H9 (cell line): ENCODE measurements at regions not wholly inside any gene's neighbourhood (a gene's known extent, or its start where the extent isn't known, plus 50 kb on each side); places are given as distances from the start of the nearest gene placed in this dataset.

Experiments
- DNase-seq: peaks from one replicate; pipeline ENCODE4 v3.0.0-alpha.2; 2017
- H2AFZ ChIP-seq: one replicate; pipeline ENCODE4 v1.6.1; 2013; ENCODE audit warnings: mild to moderate bottlenecking, low read length, control low read depth, moderate library complexity
- H2AK5ac ChIP-seq: 2 replicates; pipeline ENCODE4 v1.6.1; 2013; ENCODE audit warnings: low read length, control low read depth, mixed read lengths; ENCODE audit not compliant: insufficient read length
- H2BK120ac ChIP-seq: one replicate; pipeline ENCODE4 v1.6.1; 2013; ENCODE audit warnings: low read depth, mild to moderate bottlenecking, low read length, control low read depth, inconsistent platforms; ENCODE audit not compliant: poor library complexity, severe bottlenecking
- H2BK12ac ChIP-seq: 2 replicates; pipeline ENCODE4 v1.6.1; 2013; ENCODE audit warnings: low read length, control low read depth, mixed read lengths, low read depth; ENCODE audit not compliant: insufficient read length
- H2BK15ac ChIP-seq: 2 replicates; pipeline ENCODE4 v1.6.1; 2013; ENCODE audit warnings: low read depth, low read length, control low read depth
- H2BK20ac ChIP-seq: one replicate; pipeline ENCODE4 v1.6.1; 2013; ENCODE audit warnings: low read depth, mild to moderate bottlenecking, low read length, control low read depth, inconsistent platforms; ENCODE audit not compliant: poor library complexity, severe bottlenecking
- H2BK5ac ChIP-seq: 2 replicates; pipeline ENCODE4 v1.6.1; 2013; ENCODE audit warnings: low read length, control low read depth, mixed read lengths; ENCODE audit not compliant: insufficient read length
- H3K14ac ChIP-seq: 2 replicates; pipeline ENCODE4 v1.6.1; 2013; ENCODE audit warnings: low read length, control low read depth; ENCODE audit not compliant: insufficient read depth
- H3K18ac ChIP-seq: 2 replicates; pipeline ENCODE4 v1.6.1; 2013; ENCODE audit warnings: low read depth, mild to moderate bottlenecking, mixed read lengths, low read length, control low read depth; ENCODE audit not compliant: insufficient read length
- H3K23ac ChIP-seq: 2 replicates; pipeline ENCODE4 v1.6.1; 2013; ENCODE audit warnings: low read length, control low read depth, mixed read lengths, low read depth; ENCODE audit not compliant: insufficient read length
- H3K23me2 ChIP-seq: 2 replicates; pipeline ENCODE4 v1.6.1; 2013; ENCODE audit warnings: low read depth, mild to moderate bottlenecking, mixed read lengths, low read length, control low read depth; ENCODE audit not compliant: insufficient read length, poor library complexity, severe bottlenecking
- H3K27ac ChIP-seq: 2 replicates; pipeline ENCODE4 v1.5.1; 2013; ENCODE audit warnings: low read length, control low read depth, mixed read lengths, low read depth; ENCODE audit not compliant: insufficient read length
- H3K27me3 ChIP-seq: 2 replicates; pipeline ENCODE4 v1.6.1; 2013; ENCODE audit warnings: low read length, control low read depth, inconsistent platforms; ENCODE audit not compliant: insufficient read depth
- H3K4ac ChIP-seq: 2 replicates; pipeline ENCODE4 v1.6.1; 2013; ENCODE audit warnings: low read depth, mild to moderate bottlenecking, control low read depth, inconsistent platforms, low read length, moderate library complexity
- H3K4me1 ChIP-seq: 2 replicates; pipeline ENCODE4 v1.6.1; 2013; ENCODE audit warnings: low read length, control low read depth, inconsistent platforms; ENCODE audit not compliant: insufficient read depth
- H3K4me2 ChIP-seq: 2 replicates; pipeline ENCODE4 v1.6.1; 2013; ENCODE audit warnings: low read length, control low read depth, mixed read lengths; ENCODE audit not compliant: insufficient read length, insufficient read depth
- H3K56ac ChIP-seq: 2 replicates; pipeline ENCODE4 v1.6.1; 2013; ENCODE audit warnings: low read depth, mild to moderate bottlenecking, mixed read lengths, low read length, control low read depth; ENCODE audit not compliant: insufficient read length
- H3K79me1 ChIP-seq: 2 replicates; pipeline ENCODE4 v1.6.1; 2013; ENCODE audit warnings: low read depth, mild to moderate bottlenecking, moderate library complexity, low read length, control low read depth, inconsistent platforms; ENCODE audit not compliant: insufficient read depth, poor library complexity, severe bottlenecking
- H3K79me2 ChIP-seq: 2 replicates; pipeline ENCODE4 v1.6.1; 2013; ENCODE audit warnings: low read length, control low read depth, inconsistent platforms; ENCODE audit not compliant: insufficient read depth
- H3K9ac ChIP-seq: 2 replicates; pipeline ENCODE4 v1.6.1; 2013; ENCODE audit warnings: low read length, control low read depth, mixed read lengths; ENCODE audit not compliant: insufficient read length; ENCODE audit errors: extremely low read depth
- H3K9me3 ChIP-seq: one replicate; pipeline ENCODE4 v1.6.1; 2013; ENCODE audit warnings: low read depth, low read length, inconsistent platforms; ENCODE audit not compliant: control insufficient read depth
- H3T11ph ChIP-seq: one replicate; pipeline ENCODE4 v1.6.1; 2013; ENCODE audit warnings: mild to moderate bottlenecking, low read length, control low read depth, inconsistent platforms
- H4K20me1 ChIP-seq: one replicate; pipeline ENCODE4 v1.6.1; 2013; ENCODE audit not compliant: control insufficient read depth, insufficient read length, insufficient read depth
- H4K5ac ChIP-seq: 2 replicates; pipeline ENCODE4 v1.6.1; 2013; ENCODE audit warnings: low read depth, mild to moderate bottlenecking, mixed read lengths, low read length, control low read depth; ENCODE audit not compliant: insufficient read length
- H4K8ac ChIP-seq: replicated peaks from 2 replicates; pipeline ENCODE4 v1.6.1; 2013; ENCODE audit warnings: low read length, control low read depth, mixed read lengths, low read depth; ENCODE audit not compliant: insufficient read length
- H4K91ac ChIP-seq: 2 replicates; pipeline ENCODE4 v1.6.1; 2013; ENCODE audit warnings: low read depth, mild to moderate bottlenecking, moderate library complexity, mixed read lengths, low read length, control low read depth; ENCODE audit not compliant: insufficient read length
- H3K27ac Mint-ChIP-seq, 3 experiments: 2 replicates in 2 of 3; 3 replicates in 1 of 3; pipeline ENCODE4 v1.8.0; 2020 to 2021; ENCODE audit warnings: mixed read lengths in 3 of 3, mild to moderate bottlenecking in 1 of 3, moderate library complexity in 1 of 3
- H3K27me3 Mint-ChIP-seq: 2 replicates; pipeline ENCODE4 v1.8.0; 2021; ENCODE audit warnings: low read depth, mild to moderate bottlenecking, moderate library complexity, mixed read lengths
- H3K36me3 Mint-ChIP-seq, 3 experiments: 2 replicates in 2 of 3; 3 replicates in 1 of 3; pipeline ENCODE4 v1.8.0; 2020 to 2021; ENCODE audit warnings: low read depth in 3 of 3, mixed read lengths in 3 of 3; ENCODE audit not compliant: insufficient read depth in 1 of 3
- H3K4me1 Mint-ChIP-seq, 2 experiments: 2 replicates each; pipeline ENCODE4 v1.8.0; 2020; ENCODE audit warnings: mixed read lengths in 2 of 2
- H3K4me3 Mint-ChIP-seq, 2 experiments: 2 replicates in 1 of 2; 3 replicates in 1 of 2; pipeline ENCODE4 v1.8.0; 2020 to 2021; ENCODE audit warnings: mild to moderate bottlenecking in 2 of 2, mixed read lengths in 2 of 2, moderate library complexity in 1 of 2
- H3K9me3 Mint-ChIP-seq, 2 experiments: 2 replicates in 1 of 2; 3 replicates in 1 of 2; pipeline ENCODE4 v1.8.0; 2020; ENCODE audit warnings: mild to moderate bottlenecking in 2 of 2, mixed read lengths in 2 of 2, moderate library complexity in 1 of 2
- WGBS: extraction: QIAGEN DNeasy Blood & Tissue Kit; methylation state at CpG from one replicate; pipeline ENCODE4 v1.1.7; 2013; ENCODE audit warnings: missing lambda C conversion rate, low lambda C conversion rate, mixed read lengths; ENCODE audit not compliant: insufficient read length; ENCODE audit errors: extremely low coverage; 5-methylcytosine and 5-hydroxymethylcytosine counted together
- TF ChIP-seq, protein P1 (sequence below): fragments of 200-600 bp; sonication (generic); conservative IDR thresholded peaks from 3 replicates; pipeline ENCODE4 v1.8.0; 2021; ENCODE audit warnings: antibody characterized with exemption, mild to moderate bottlenecking

DNA sequence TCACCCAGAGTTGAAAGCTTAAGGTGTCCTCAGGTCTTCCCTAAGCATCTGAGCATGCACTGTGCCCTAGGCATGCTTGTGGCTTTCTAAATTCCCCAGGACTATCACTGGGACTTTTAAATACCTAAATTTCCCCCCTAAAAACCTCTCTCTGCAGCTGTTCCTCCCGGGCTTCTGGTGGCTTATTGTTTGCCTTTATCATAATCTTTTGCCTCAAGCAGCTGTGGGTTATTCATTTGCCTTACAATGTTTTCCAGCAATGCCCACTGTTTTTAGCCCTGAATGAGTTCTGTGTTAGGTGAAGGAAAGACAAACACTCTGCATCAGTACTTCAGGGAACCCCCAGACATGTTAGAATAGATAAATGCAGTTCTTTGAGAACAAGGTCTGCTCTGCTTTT is 455.0 kb downstream of the ZIC3 start:
- H3K27ac Mint-ChIP-seq, result peak overlapping the region in 1 of 3 experiments; percentile 67; a peak in 3 of 7 replicates
- no peak overlapping the region for H3K14ac ChIP-seq

More for the DNA sequence above, 455.0 kb downstream of the ZIC3 start:
- H3K79me1 ChIP-seq, result no peaks in the 10 kb centered on the region
- H3K79me2 ChIP-seq, result no peaks in the 10 kb centered on the region
- Mint-ChIP-seq H3K9me3 (peaks cover 0 to 43% of the 10 kb centered on the region in 2 experiments; a peak in 3 of 5 replicates), H3K27me3 (no peaks in the 10 kb centered on the region; the same call in 1 of the 2 replicates), H3K4me3 (no peak overlapping the region), H3K36me3 (no peaks in the 10 kb centered on the region), H3K4me1 (peaks cover 12 to 27% of the 10 kb centered on the region in 2 experiments)
- no peak overlapping the region for H4K8ac ChIP-seq
- no peak overlapping the region for H3K4ac ChIP-seq
- no peak overlapping the region for H2BK120ac ChIP-seq
- no peak overlapping the region for H4K91ac ChIP-seq
- no peak overlapping the region for H2BK20ac ChIP-seq
- H3K23me2 ChIP-seq, result no peaks in the 10 kb centered on the region
- H3K9me3 ChIP-seq, result no peaks in the 10 kb centered on the region
- no peak overlapping the region for H3T11ph ChIP-seq
- TF ChIP-seq, protein P1, sequence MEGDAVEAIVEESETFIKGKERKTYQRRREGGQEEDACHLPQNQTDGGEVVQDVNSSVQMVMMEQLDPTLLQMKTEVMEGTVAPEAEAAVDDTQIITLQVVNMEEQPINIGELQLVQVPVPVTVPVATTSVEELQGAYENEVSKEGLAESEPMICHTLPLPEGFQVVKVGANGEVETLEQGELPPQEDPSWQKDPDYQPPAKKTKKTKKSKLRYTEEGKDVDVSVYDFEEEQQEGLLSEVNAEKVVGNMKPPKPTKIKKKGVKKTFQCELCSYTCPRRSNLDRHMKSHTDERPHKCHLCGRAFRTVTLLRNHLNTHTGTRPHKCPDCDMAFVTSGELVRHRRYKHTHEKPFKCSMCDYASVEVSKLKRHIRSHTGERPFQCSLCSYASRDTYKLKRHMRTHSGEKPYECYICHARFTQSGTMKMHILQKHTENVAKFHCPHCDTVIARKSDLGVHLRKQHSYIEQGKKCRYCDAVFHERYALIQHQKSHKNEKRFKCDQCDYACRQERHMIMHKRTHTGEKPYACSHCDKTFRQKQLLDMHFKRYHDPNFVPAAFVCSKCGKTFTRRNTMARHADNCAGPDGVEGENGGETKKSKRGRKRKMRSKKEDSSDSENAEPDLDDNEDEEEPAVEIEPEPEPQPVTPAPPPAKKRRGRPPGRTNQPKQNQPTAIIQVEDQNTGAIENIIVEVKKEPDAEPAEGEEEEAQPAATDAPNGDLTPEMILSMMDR, result no peak
- H2BK15ac ChIP-seq, result no peak overlapping the region; the same call in 1 of the 2 replicates
- H2BK5ac ChIP-seq, result no peak overlapping the region
- no peak overlapping the region for H4K5ac ChIP-seq
- WGBS, result no CpG with 5 or more reads among the region's 1 CpG
- H3K27me3 ChIP-seq, result no peaks in the 10 kb centered on the region
- H3K23ac ChIP-seq, result no peak overlapping the region
- H3K4me2 ChIP-seq, result no peak overlapping the region
- H3K4me1 ChIP-seq, result no peaks in the 10 kb centered on the region
- H3K18ac ChIP-seq, result no peak overlapping the region
- DNase-seq, result no peak
- H3K9ac ChIP-seq, result no peak overlapping the region
- H2AK5ac ChIP-seq, result no peak overlapping the region
- no peak overlapping the region for H3K56ac ChIP-seq
- H4K20me1 ChIP-seq, result no peaks in the 10 kb centered on the region
- H2AFZ ChIP-seq, result no peak overlapping the region
- H3K27ac ChIP-seq, result no peak overlapping the region
- H2BK12ac ChIP-seq, result no peak overlapping the region
